Loucy (cell line): ENCODE measurements at regions not wholly inside any gene's neighbourhood (a gene's known extent, or its start where the extent isn't known, plus 50 kb on each side); places are given as distances from the start of the nearest gene placed in this dataset.
A peak's percentile ranks its signal among the peaks of the same experiment; 100 is the strongest.
"Not testable (repeated sequence)": the region's sequence is repeated elsewhere in the genome, so short reads cannot be mapped to it uniquely, and the experiment has no call there.

Source experiments
- H2AFZ ChIP-seq: fragments of 200-600 bp; sonication (generic); 2 replicates; pipeline ENCODE4 v1.6.0; 2016; ENCODE audit warnings: antibody characterized with exemption, mild to moderate bottlenecking, low read length, moderate library complexity
- H3F3A ChIP-seq: fragments of 200-600 bp; 2 replicates; pipeline ENCODE4 v1.6.0; 2016; ENCODE audit warnings: antibody characterized with exemption, low read depth, mild to moderate bottlenecking
- H3K27me3 ChIP-seq: fragments of 200-600 bp; sonication (generic); 2 replicates; pipeline ENCODE4 v1.6.1; 2014; ENCODE audit warnings: low read length, mild to moderate bottlenecking; ENCODE audit not compliant: insufficient read depth, poor library complexity, severe bottlenecking
- H3K36me3 ChIP-seq: fragments of 200-600 bp; sonication (generic); 2 replicates; pipeline ENCODE4 v1.6.1; 2016; ENCODE audit warnings: low read length; ENCODE audit not compliant: insufficient read depth
- H3K4me1 ChIP-seq: fragments of 200-600 bp; sonication (generic); 2 replicates; pipeline ENCODE4 v1.5.1; 2014; ENCODE audit warnings: low read length, mild to moderate bottlenecking; ENCODE audit not compliant: insufficient read depth, poor library complexity, severe bottlenecking
- H3K4me2 ChIP-seq: fragments of 200-600 bp; sonication (generic); 2 replicates; pipeline ENCODE4 v1.6.0; 2014; ENCODE audit warnings: antibody characterized with exemption, low read length, low read depth, mild to moderate bottlenecking; ENCODE audit not compliant: poor library complexity, severe bottlenecking
- H3K4me3 ChIP-seq: fragments of 200-600 bp; sonication (generic); 2 replicates; pipeline ENCODE4 v1.5.1; 2014; ENCODE audit warnings: low read length, mild to moderate bottlenecking, mixed read lengths; ENCODE audit not compliant: poor library complexity, severe bottlenecking
- H3K79me2 ChIP-seq: fragments of 200-600 bp; sonication (generic); 2 replicates; pipeline ENCODE4 v1.6.1; 2014; ENCODE audit warnings: low read length; ENCODE audit not compliant: insufficient read depth
- H3K9ac ChIP-seq: fragments of 200-600 bp; sonication (generic); 2 replicates; pipeline ENCODE4 v1.6.0; 2014; ENCODE audit warnings: mild to moderate bottlenecking, low read depth, low read length, moderate library complexity; ENCODE audit not compliant: poor library complexity, severe bottlenecking
- H3K9me2 ChIP-seq: fragments of 200-600 bp; sonication (generic); replicated peaks from 2 replicates; pipeline ENCODE4 v1.6.1; 2016; ENCODE audit warnings: low read depth, low read length, mixed read lengths
- H3K9me3 ChIP-seq: fragments of 200-600 bp; sonication (generic); 2 replicates; pipeline ENCODE4 v1.6.1; 2014; ENCODE audit warnings: mild to moderate bottlenecking, antibody characterized with exemption, low read length, low read depth; ENCODE audit not compliant: insufficient read depth
- H4K20me1 ChIP-seq: fragments of 200-600 bp; sonication (generic); 2 replicates; pipeline ENCODE4 v1.6.0; 2014; ENCODE audit warnings: antibody characterized with exemption, low read length, mild to moderate bottlenecking; ENCODE audit not compliant: insufficient read depth, poor library complexity, severe bottlenecking
- EZH2phosphoT487 ChIP-seq: fragments of 200-600 bp; IDR thresholded peaks from 2 replicates; pipeline ENCODE4 v1.6.1; 2018; ENCODE audit warnings: antibody characterized with exemption, mild to moderate bottlenecking, moderate library complexity, borderline replicate concordance
- TF ChIP-seq, protein P1 (sequence below): fragments of 200-600 bp; sonication (generic); conservative IDR thresholded peaks from 2 replicates; pipeline ENCODE4 v1.5.1; 2014; ENCODE audit warnings: mild to moderate bottlenecking, antibody characterized with exemption, low read length

- no peak for TF ChIP-seq EZH2phosphoT487
- TF ChIP-seq, protein P1, sequence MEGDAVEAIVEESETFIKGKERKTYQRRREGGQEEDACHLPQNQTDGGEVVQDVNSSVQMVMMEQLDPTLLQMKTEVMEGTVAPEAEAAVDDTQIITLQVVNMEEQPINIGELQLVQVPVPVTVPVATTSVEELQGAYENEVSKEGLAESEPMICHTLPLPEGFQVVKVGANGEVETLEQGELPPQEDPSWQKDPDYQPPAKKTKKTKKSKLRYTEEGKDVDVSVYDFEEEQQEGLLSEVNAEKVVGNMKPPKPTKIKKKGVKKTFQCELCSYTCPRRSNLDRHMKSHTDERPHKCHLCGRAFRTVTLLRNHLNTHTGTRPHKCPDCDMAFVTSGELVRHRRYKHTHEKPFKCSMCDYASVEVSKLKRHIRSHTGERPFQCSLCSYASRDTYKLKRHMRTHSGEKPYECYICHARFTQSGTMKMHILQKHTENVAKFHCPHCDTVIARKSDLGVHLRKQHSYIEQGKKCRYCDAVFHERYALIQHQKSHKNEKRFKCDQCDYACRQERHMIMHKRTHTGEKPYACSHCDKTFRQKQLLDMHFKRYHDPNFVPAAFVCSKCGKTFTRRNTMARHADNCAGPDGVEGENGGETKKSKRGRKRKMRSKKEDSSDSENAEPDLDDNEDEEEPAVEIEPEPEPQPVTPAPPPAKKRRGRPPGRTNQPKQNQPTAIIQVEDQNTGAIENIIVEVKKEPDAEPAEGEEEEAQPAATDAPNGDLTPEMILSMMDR: no peak
- Histone ChIP-seq H3K9ac (no peak overlapping the region), H3K79me2 (no peaks in the 10 kb centered on the region)
Measured at GRCh38 chr11:86145439-86146156, 76.7 kb upstream of the PICALM start.

GRCh38 chr11:86144846-86145245, 76.0 kb upstream of the PICALM start:
- H3K4me2 ChIP-seq: no peak overlapping the region
- H3K9ac ChIP-seq: no peak overlapping the region
- no peaks in the 10 kb centered on the region for H3F3A ChIP-seq
- H3K4me3 ChIP-seq: no peak overlapping the region
- no peaks in the 10 kb centered on the region for H3K9me2 ChIP-seq
- no peaks in the 10 kb centered on the region for H3K36me3 ChIP-seq
- no peaks in the 10 kb centered on the region for H3K9me3 ChIP-seq
- 0 out of 2 replicates have a peak overlapping the region, but pooled peaks have one; percentile 13 for H2AFZ ChIP-seq
- no peaks in the 10 kb centered on the region for H3K79me2 ChIP-seq
- no peak for TF ChIP-seq EZH2phosphoT487
- TF ChIP-seq, protein P1: no peak
- no peaks in the 10 kb centered on the region for H4K20me1 ChIP-seq
- no peaks in the 10 kb centered on the region for H3K27me3 ChIP-seq
- peaks cover 34% of the 10 kb centered on the region for H3K4me1 ChIP-seq

More at GRCh38 chr11:86145439-86146156, 76.7 kb upstream of the PICALM start:
- no peak overlapping the region for H3K4me2 ChIP-seq
- peaks cover 36% of the 10 kb centered on the region for H3K4me1 ChIP-seq
- no peak overlapping the region for H3K4me3 ChIP-seq
- H3K9me3 ChIP-seq: no peaks in the 10 kb centered on the region
- H3F3A ChIP-seq: no peaks in the 10 kb centered on the region
- no peaks in the 10 kb centered on the region for H3K36me3 ChIP-seq
- no peaks in the 10 kb centered on the region for H4K20me1 ChIP-seq
- H2AFZ ChIP-seq: 0 out of 2 replicates have a peak overlapping the region, but pooled peaks have one; percentile 13
- H3K27me3 ChIP-seq: no peaks in the 10 kb centered on the region
- no peaks in the 10 kb centered on the region for H3K9me2 ChIP-seq

- peak overlapping the region; percentile 38 for H3K4me2 ChIP-seq
- H3K4me1 ChIP-seq: peaks cover 38% of the 10 kb centered on the region
- peak overlapping the region; percentile 10 for H3K9ac ChIP-seq
- H3K27me3 ChIP-seq, H3K9me3 ChIP-seq, H3K9me2 ChIP-seq, H3K79me2 ChIP-seq, H4K20me1 ChIP-seq, H3K36me3 ChIP-seq, H2AFZ ChIP-seq, H3F3A ChIP-seq: not testable (repeated sequence)
- H3K4me3 ChIP-seq: peak overlapping the region; percentile 22
Measured at GRCh38 chr11:86144087-86144486, 75.2 kb upstream of the PICALM start.
